ENCODE measurements at regions not wholly inside any gene's neighbourhood (a gene's known extent, or its start where the extent isn't known, plus 50 kb on each side); places are given as distances from the start of the nearest gene placed in this dataset.
"Not testable (repeated sequence)": the region's sequence is repeated elsewhere in the genome, so short reads cannot be mapped to it uniquely, and the experiment has no call there.

DNA sequence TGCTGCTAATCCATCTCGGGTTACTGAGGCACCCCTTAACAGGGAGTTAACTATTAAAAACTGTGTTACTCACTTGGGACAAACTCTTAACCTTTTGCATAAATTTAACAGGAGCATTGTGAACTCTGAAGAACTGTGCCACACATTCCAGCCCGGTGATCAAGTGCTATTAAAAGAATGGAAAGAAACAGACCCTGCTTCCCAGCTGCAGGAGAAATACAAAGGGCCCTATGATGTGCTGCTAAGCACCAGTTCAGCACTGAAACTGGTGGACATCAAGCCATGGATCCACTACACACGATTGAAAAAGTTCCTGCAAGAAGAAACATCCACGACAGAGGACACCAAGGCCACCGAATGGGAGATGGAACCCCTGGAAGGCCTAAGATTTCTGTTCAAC lies 114.7 kb upstream of the PLCL2 start:
- no peaks in the 10 kb centered on the region for H3K36me3 ChIP-seq (ENCODE audit: control insufficient read depth, insufficient read depth, low read length)
- H3K36me3 Mint-ChIP-seq, result no peaks in the 10 kb centered on the region
- DNase-seq (no peak), ATAC-seq (ENCODE audit: low read depth in 2 of 2) (no peak)
- peaks cover 3% of the 10 kb centered on the region for H3K27me3 ChIP-seq (ENCODE audit: control insufficient read depth, insufficient read depth, low read length)
- no peak overlapping the region for H3K27ac Mint-ChIP-seq
- H3K27ac ChIP-seq (ENCODE audit: insufficient read depth, low read length, poor library complexity, severe bottlenecking), result no peak overlapping the region
- no peaks in the 10 kb centered on the region for H3K27me3 Mint-ChIP-seq
- H3K9me3 ChIP-seq (ENCODE audit: control insufficient read depth in 2 of 2, low read length in 2 of 2), result no peaks in the 10 kb centered on the region
- no peaks in the 10 kb centered on the region for H3K4me1 ChIP-seq (ENCODE audit: control insufficient read depth, insufficient read depth, low read length, poor library complexity, severe bottlenecking)
- H3K9me3 Mint-ChIP-seq, result no peaks in the 10 kb centered on the region
- H3K4me3 ChIP-seq (ENCODE audit: low read depth, low read length), result no peak overlapping the region
- H3K4me3 Mint-ChIP-seq, result no peak overlapping the region
- peaks cover 0 to 9% (median 2%) of the 10 kb centered on the region in 4 donors for H3K4me1 Mint-ChIP-seq

DNA sequence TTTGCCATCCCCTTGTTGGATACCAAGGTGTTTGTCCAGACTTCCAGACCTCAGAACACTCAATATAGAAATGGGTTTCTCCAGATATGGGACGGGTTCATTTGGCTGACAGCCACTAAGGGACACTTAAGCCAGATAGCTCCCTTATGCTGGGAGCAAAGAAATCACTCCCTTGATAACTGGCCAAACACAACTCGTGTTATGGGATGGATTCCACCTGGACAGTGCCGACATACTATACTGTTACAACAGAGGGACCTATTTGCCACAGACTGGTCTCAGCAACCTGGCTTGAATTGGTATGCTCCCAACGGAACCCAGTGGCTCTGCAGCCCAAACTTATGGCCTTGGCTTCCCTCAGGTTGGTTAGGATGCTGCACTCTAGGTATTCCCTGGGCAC lies 114.0 kb upstream of the PLCL2 start:
- Histone ChIP-seq H3K9me3 (ENCODE audit: control insufficient read depth in 2 of 2, low read length in 2 of 2) (no peaks in the 10 kb centered on the region), H3K4me1 (ENCODE audit: control insufficient read depth, insufficient read depth, low read length, poor library complexity, severe bottlenecking) (no peaks in the 10 kb centered on the region), H3K27me3 (ENCODE audit: control insufficient read depth, insufficient read depth, low read length) (peaks cover 1% of the 10 kb centered on the region), H3K27ac (ENCODE audit: insufficient read depth, low read length, poor library complexity, severe bottlenecking) (no peak overlapping the region), H3K36me3 (ENCODE audit: control insufficient read depth, insufficient read depth, low read length) (no peaks in the 10 kb centered on the region), H3K4me3 (ENCODE audit: low read depth, low read length) (no peak overlapping the region)
- H3K4me1 Mint-ChIP-seq, result peaks cover 0 to 8% (median 2%) of the 10 kb centered on the region in 4 donors
- no peak overlapping the region for H3K4me3 Mint-ChIP-seq
- ATAC-seq (ENCODE audit: low read depth in 2 of 2), result no peak
- DNase-seq, result no peak
- H3K36me3 Mint-ChIP-seq, result no peaks in the 10 kb centered on the region
- no peak overlapping the region for H3K27ac Mint-ChIP-seq
- peaks cover 7% of the 10 kb centered on the region for H3K27me3 Mint-ChIP-seq
- H3K9me3 Mint-ChIP-seq, result no peaks in the 10 kb centered on the region

DNA sequence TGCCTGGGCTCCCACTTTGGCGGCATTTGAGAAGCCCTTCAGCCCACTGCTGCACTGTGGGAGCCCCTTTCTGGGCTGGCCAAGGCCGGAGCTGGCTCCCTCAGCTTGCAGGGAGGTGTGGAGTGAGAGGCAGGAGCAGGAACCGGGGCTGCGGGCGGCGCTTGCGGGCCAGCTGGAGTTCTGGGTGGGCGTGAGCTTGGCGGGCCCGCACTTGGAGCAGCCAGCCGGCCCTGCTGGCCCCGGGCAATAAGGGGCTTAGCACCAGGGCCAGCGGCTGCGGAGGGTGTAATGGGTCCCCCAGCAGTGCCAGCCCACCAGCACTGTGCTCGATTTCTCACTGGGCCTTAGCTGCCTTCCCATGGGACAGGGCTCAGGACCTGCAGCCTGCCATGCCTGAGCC lies 111.2 kb upstream of the PLCL2 start:
- not testable (repeated sequence) for H3K9me3 Mint-ChIP-seq; H3K27ac Mint-ChIP-seq; H3K9me3 ChIP-seq (ENCODE audit: control insufficient read depth in 2 of 2, low read length in 2 of 2); ATAC-seq (ENCODE audit: low read depth in 2 of 2); H3K4me3 ChIP-seq (ENCODE audit: low read depth, low read length); H3K4me1 ChIP-seq (ENCODE audit: control insufficient read depth, insufficient read depth, low read length, poor library complexity, severe bottlenecking); H3K36me3 Mint-ChIP-seq; H3K4me3 Mint-ChIP-seq; H3K27ac ChIP-seq (ENCODE audit: insufficient read depth, low read length, poor library complexity, severe bottlenecking); H3K27me3 ChIP-seq (ENCODE audit: control insufficient read depth, insufficient read depth, low read length); H3K4me1 Mint-ChIP-seq; DNase-seq; H3K36me3 ChIP-seq (ENCODE audit: control insufficient read depth, insufficient read depth, low read length)
- H3K27me3 Mint-ChIP-seq, result peaks cover 22% of the 10 kb centered on the region

DNA sequence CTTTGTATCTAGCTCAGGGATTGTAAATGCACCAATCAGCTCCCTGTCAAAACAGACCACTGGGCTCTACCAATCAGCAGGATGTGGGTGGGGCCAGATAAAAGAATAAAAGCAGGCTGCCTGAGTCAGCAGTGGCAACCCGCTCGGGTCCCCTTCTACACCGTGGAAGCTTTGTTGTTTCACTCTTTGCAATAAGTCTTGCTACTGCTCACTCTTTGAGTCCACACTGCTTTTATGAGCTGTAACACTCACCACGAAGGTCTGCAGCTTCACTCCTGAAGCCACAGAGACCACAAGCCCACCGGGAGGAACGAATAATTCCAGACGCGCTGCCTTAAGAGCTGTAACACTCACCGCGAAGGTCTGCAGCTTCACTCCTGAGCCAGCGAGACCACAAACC lies 110.2 kb upstream of the PLCL2 start:
- not testable (repeated sequence) for H3K27ac ChIP-seq (ENCODE audit: insufficient read depth, low read length, poor library complexity, severe bottlenecking); ATAC-seq (ENCODE audit: low read depth in 2 of 2); H3K9me3 ChIP-seq (ENCODE audit: control insufficient read depth in 2 of 2, low read length in 2 of 2); H3K27ac Mint-ChIP-seq; H3K36me3 ChIP-seq (ENCODE audit: control insufficient read depth, insufficient read depth, low read length); H3K36me3 Mint-ChIP-seq; H3K4me1 ChIP-seq (ENCODE audit: control insufficient read depth, insufficient read depth, low read length, poor library complexity, severe bottlenecking); H3K4me1 Mint-ChIP-seq; DNase-seq; H3K4me3 ChIP-seq (ENCODE audit: low read depth, low read length); H3K27me3 ChIP-seq (ENCODE audit: control insufficient read depth, insufficient read depth, low read length); H3K9me3 Mint-ChIP-seq
- Mint-ChIP-seq H3K27me3 (peaks cover 23% of the 10 kb centered on the region), H3K4me3 (peak overlapping the region in 1 of 4 donors; percentile 28)

DNA sequence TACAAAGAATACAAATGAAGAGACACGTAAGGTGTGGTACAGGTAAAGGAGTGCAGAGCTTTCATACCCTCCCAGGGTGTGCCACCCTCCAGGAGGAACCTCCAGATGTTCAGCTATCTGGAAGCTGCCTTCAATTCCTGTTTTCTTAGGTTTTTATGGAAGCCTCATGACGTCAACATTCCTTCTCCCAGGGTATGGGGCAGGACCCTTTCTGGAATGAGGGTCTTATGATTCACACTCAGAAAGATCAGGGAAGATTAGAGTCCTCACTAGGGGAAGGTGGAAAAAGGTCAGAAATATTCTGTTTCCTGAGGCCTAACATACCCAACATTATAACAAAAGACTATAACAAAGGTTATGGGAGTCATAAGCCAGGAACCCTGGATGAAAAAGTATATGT lies 99.8 kb upstream of the PLCL2 start:
- Histone ChIP-seq H3K36me3 (ENCODE audit: control insufficient read depth, insufficient read depth, low read length) (no peaks in the 10 kb centered on the region), H3K27me3 (ENCODE audit: control insufficient read depth, insufficient read depth, low read length) (no peaks in the 10 kb centered on the region), H3K4me3 (ENCODE audit: low read depth, low read length) (no peak overlapping the region), H3K27ac (ENCODE audit: insufficient read depth, low read length, poor library complexity, severe bottlenecking) (no peak overlapping the region), H3K9me3 (ENCODE audit: control insufficient read depth in 2 of 2, low read length in 2 of 2) (no peaks in the 10 kb centered on the region), H3K4me1 (ENCODE audit: control insufficient read depth, insufficient read depth, low read length, poor library complexity, severe bottlenecking) (no peaks in the 10 kb centered on the region)
- no peak for DNase-seq
- H3K9me3 Mint-ChIP-seq, result peaks cover 0 to 2% (median 0%) of the 10 kb centered on the region in 7 donors
- H3K4me1 Mint-ChIP-seq, result peaks cover 0 to 3% (median under 1%) of the 10 kb centered on the region in 4 donors
- H3K27ac Mint-ChIP-seq, result no peak overlapping the region
- ATAC-seq (ENCODE audit: low read depth in 2 of 2), result no peak
- no peaks in the 10 kb centered on the region for H3K36me3 Mint-ChIP-seq
- peaks cover 6% of the 10 kb centered on the region for H3K27me3 Mint-ChIP-seq
- H3K4me3 Mint-ChIP-seq, result no peak overlapping the region

GRCh38 chr3:16785465-16785864 lies 99.3 kb upstream of the PLCL2 start:
- no peaks in the 10 kb centered on the region for H3K9me3 ChIP-seq (ENCODE audit: control insufficient read depth in 2 of 2, low read length in 2 of 2)
- Mint-ChIP-seq H3K36me3 (no peaks in the 10 kb centered on the region), H3K4me3 (no peak overlapping the region), H3K9me3 (no peaks in the 10 kb centered on the region), H3K4me1 (peaks cover 0 to 5% (median 2%) of the 10 kb centered on the region in 4 donors), H3K27ac (no peak overlapping the region), H3K27me3 (peaks cover 11% of the 10 kb centered on the region)
- no peaks in the 10 kb centered on the region for H3K36me3 ChIP-seq (ENCODE audit: control insufficient read depth, insufficient read depth, low read length)
- DNase-seq (no peak), ATAC-seq (ENCODE audit: low read depth in 2 of 2) (no peak)
- H3K4me3 ChIP-seq (ENCODE audit: low read depth, low read length), result no peak overlapping the region
- H3K27ac ChIP-seq (ENCODE audit: insufficient read depth, low read length, poor library complexity, severe bottlenecking), result no peak overlapping the region
- no peaks in the 10 kb centered on the region for H3K27me3 ChIP-seq (ENCODE audit: control insufficient read depth, insufficient read depth, low read length)
- no peaks in the 10 kb centered on the region for H3K4me1 ChIP-seq (ENCODE audit: control insufficient read depth, insufficient read depth, low read length, poor library complexity, severe bottlenecking)

GRCh38 chr3:16788440-16789056 lies 96.2 kb upstream of the PLCL2 start:
- H3K9me3 ChIP-seq (ENCODE audit: control insufficient read depth in 2 of 2, low read length in 2 of 2), result no peaks in the 10 kb centered on the region
- peaks cover 15% of the 10 kb centered on the region for H3K27me3 Mint-ChIP-seq
- no peak for DNase-seq
- no peaks in the 10 kb centered on the region for H3K4me1 ChIP-seq (ENCODE audit: control insufficient read depth, insufficient read depth, low read length, poor library complexity, severe bottlenecking)
- no peaks in the 10 kb centered on the region for H3K36me3 ChIP-seq (ENCODE audit: control insufficient read depth, insufficient read depth, low read length)
- no peak for ATAC-seq (ENCODE audit: low read depth in 2 of 2)
- no peak overlapping the region for H3K4me3 Mint-ChIP-seq
- H3K27ac Mint-ChIP-seq, result no peak overlapping the region
- H3K36me3 Mint-ChIP-seq, result no peaks in the 10 kb centered on the region
- peaks cover 0 to 5% (median 4%) of the 10 kb centered on the region in 4 donors for H3K4me1 Mint-ChIP-seq
- peaks cover 8% of the 10 kb centered on the region for H3K27me3 ChIP-seq (ENCODE audit: control insufficient read depth, insufficient read depth, low read length)
- H3K9me3 Mint-ChIP-seq, result no peaks in the 10 kb centered on the region
- no peak overlapping the region for H3K4me3 ChIP-seq (ENCODE audit: low read depth, low read length)
- H3K27ac ChIP-seq (ENCODE audit: insufficient read depth, low read length, poor library complexity, severe bottlenecking), result no peak overlapping the region

- H3K27me3 ChIP-seq (ENCODE audit: control insufficient read depth, insufficient read depth, low read length), result peaks cover 8% of the 10 kb centered on the region
- Mint-ChIP-seq H3K36me3 (no peaks in the 10 kb centered on the region), H3K27me3 (peaks cover 17% of the 10 kb centered on the region), H3K4me3 (no peak overlapping the region), H3K4me1 (peaks cover 0 to 8% (median 4%) of the 10 kb centered on the region in 4 donors), H3K27ac (no peak overlapping the region), H3K9me3 (no peaks in the 10 kb centered on the region)
- ATAC-seq (ENCODE audit: low read depth in 2 of 2) (no peak), DNase-seq (no peak)
- no peak overlapping the region for H3K4me3 ChIP-seq (ENCODE audit: low read depth, low read length)
- no peaks in the 10 kb centered on the region for H3K36me3 ChIP-seq (ENCODE audit: control insufficient read depth, insufficient read depth, low read length)
- no peaks in the 10 kb centered on the region for H3K4me1 ChIP-seq (ENCODE audit: control insufficient read depth, insufficient read depth, low read length, poor library complexity, severe bottlenecking)
- no peaks in the 10 kb centered on the region for H3K9me3 ChIP-seq (ENCODE audit: control insufficient read depth in 2 of 2, low read length in 2 of 2)
- H3K27ac ChIP-seq (ENCODE audit: insufficient read depth, low read length, poor library complexity, severe bottlenecking), result no peak overlapping the region
These were observed 95.2 kb upstream of the PLCL2 start for GRCh38 chr3:16789344-16790120.
